VCaP (cell line): ENCODE measurements at regions not wholly inside any gene's neighbourhood (a gene's known extent, or its start where the extent isn't known, plus 50 kb on each side); places are given as distances from the start of the nearest gene placed in this dataset.

Experiments
- H3K27ac ChIP-seq: fragments of 450-650 bp; 2 replicates; pipeline ENCODE4 v1.5.1; 2017
- TF ChIP-seq, protein P1 (sequence below): fragments of 450-650 bp; conservative IDR thresholded peaks from 2 replicates; pipeline ENCODE4 v1.5.1; 2017; ENCODE audit warnings: mild to moderate bottlenecking, moderate library complexity

DNA sequence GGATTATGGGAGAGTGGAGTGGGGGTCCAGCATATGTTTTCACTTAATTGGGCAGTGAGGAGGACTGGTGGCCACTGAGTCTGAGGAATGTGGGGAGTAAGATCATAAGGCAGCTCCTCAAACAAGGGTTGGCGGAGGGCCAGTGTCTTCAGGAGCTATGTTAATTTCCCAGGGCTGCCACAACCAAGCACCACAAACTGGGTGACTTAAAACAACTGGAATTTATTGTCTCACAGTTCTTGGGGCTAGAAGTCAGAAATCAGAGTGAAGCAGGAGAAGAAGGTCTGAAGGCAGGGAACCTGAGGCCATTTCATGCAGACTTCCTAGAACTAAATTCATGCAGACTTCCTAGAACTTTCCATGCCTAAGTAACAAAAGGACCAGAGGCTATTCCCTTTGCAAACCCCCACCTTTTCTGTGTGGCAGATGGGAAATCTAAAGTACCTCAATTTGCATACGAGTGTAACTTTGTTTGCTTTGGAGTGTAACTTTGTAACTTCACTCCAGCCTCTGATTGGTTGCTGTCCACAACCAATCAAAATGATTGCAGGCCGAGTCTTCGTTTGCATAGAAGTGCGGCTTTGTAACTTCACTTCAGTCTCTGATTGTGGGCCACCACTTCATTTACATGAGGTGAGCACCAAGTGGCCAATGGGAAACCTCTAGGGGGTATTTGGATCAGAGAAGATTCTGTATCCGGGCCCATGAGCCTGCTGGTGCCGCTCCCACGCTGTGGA is 50.5 kb upstream of the ZBED5 start:
- H3K27ac ChIP-seq: no peak overlapping the region
- TF ChIP-seq, protein P1, sequence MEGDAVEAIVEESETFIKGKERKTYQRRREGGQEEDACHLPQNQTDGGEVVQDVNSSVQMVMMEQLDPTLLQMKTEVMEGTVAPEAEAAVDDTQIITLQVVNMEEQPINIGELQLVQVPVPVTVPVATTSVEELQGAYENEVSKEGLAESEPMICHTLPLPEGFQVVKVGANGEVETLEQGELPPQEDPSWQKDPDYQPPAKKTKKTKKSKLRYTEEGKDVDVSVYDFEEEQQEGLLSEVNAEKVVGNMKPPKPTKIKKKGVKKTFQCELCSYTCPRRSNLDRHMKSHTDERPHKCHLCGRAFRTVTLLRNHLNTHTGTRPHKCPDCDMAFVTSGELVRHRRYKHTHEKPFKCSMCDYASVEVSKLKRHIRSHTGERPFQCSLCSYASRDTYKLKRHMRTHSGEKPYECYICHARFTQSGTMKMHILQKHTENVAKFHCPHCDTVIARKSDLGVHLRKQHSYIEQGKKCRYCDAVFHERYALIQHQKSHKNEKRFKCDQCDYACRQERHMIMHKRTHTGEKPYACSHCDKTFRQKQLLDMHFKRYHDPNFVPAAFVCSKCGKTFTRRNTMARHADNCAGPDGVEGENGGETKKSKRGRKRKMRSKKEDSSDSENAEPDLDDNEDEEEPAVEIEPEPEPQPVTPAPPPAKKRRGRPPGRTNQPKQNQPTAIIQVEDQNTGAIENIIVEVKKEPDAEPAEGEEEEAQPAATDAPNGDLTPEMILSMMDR: no peak
